Adrenal gland (tissue), 5 donors: ENCODE measurements at regions not wholly inside any gene's neighbourhood (a gene's known extent, or its start where the extent isn't known, plus 50 kb on each side); places are given as distances from the start of the nearest gene placed in this dataset.

Source experiments
- CTCF ChIP-seq, 6 experiments: fragments of 450-650 bp in 4 of 6; fragments of 200-600 bp in 2 of 6; sonication (generic) in 1 of 6; IDR thresholded peaks; 1 replicate in 5 of 6; 2 replicates in 1 of 6; pipeline versions ENCODE4 v1.5.1 to v1.8.0; 2016 to 2021; ENCODE audit warnings: antibody characterized with exemption in 6 of 6, mild to moderate bottlenecking in 2 of 6, moderate library complexity in 1 of 6
- POLR2A ChIP-seq, 2 donors: fragments of 450-650 bp; IDR thresholded peaks; one replicate each; pipeline ENCODE4 v1.6.1; 2017; ENCODE audit warnings: antibody characterized with exemption in 2 of 2, mild to moderate bottlenecking in 2 of 2, moderate library complexity in 1 of 2
- donor health status: DM: no; HTN: no; CAD: no.

- no peak for TF ChIP-seq POLR2A (IDR thresholded peaks at IDR 0.05)
- no peak for TF ChIP-seq CTCF (IDR thresholded peaks at IDR 0.05)
These were observed 1560.0 kb upstream of the GBE1 start for GRCh38 chr3:83321457-83321856.
